SK-N-MC (cell line): ENCODE measurements at regions not wholly inside any gene's neighbourhood (a gene's known extent, or its start where the extent isn't known, plus 50 kb on each side); places are given as distances from the start of the nearest gene placed in this dataset.

Experiments
- EZH2 ChIP-seq: fragments of 200-600 bp; sonication (generic); IDR thresholded peaks from one replicate; pipeline ENCODE4 v1.6.1; 2017; ENCODE audit warnings: antibody characterized with exemption
- FOXP2 ChIP-seq: optimal IDR thresholded peaks from 2 replicates; pipeline ENCODE3; 2011; ENCODE audit warnings: mild to moderate bottlenecking, moderate library complexity; ENCODE audit not compliant: insufficient read depth; ENCODE audit errors: extremely low read length, control extremely low read depth
- POLR2AphosphoS5 ChIP-seq: IDR thresholded peaks from 2 replicates; pipeline ENCODE4 v1.6.1; 2012; ENCODE audit warnings: mild to moderate bottlenecking, low read depth, low read length, borderline replicate concordance

DNA sequence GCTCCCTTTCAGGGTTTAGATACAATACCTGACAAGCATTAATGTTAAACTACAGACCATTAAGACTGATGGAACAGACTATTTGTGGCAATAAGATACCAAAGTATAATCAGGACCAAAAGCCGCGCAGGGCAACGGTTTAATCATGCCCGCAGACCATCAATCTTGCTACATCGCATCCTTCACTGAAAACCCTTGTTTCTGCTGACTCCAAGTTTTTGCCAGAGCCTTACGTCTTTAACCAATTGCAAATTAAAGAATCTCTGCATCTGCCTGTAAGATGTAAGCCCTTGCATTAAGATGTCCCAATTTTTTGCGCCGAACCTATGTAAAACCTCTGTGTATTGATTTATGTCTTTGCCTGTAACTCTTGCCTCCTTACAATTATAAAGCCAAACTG lies 94.2 kb upstream of the RBBP6 start:
- TF ChIP-seq POLR2AphosphoS5 (no peak), EZH2 (no peak), FOXP2 (no peak)
